NCI-H2171 (cell line): ENCODE measurements at regions not wholly inside any gene's neighbourhood (a gene's known extent, or its start where the extent isn't known, plus 50 kb on each side); places are given as distances from the start of the nearest gene placed in this dataset.

ENCODE experiments used
- DNase-seq: peaks from one replicate; lab custom pipeline; 2025; lab: John Stamatoyannopoulos, UW

DNA sequence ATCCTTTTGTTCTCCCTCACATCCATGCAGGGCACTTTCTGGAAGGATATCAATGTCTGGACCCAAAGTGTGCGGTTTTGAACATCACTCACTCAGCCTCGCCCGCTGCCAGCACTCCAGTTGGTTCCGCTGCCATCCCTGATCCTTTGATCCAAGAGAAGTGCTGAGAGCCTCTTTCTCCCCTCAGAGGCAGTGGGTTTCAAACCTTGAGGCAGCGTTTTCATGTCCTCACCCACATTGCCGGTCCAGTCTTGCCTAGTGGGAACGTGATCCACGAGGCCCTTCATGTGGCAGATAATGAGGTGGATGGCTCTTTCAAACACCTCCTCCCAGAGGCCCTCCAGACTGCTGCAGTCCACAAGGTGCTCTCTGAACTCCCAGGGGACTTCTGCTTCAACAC, 122.2 kb downstream of the ACTL8 start:
- DNase-seq, result no peak

- DNase-seq, result no peak
Measured at GRCh38 chr1:17877896-17878295, 122.8 kb downstream of the ACTL8 start.

DNA sequence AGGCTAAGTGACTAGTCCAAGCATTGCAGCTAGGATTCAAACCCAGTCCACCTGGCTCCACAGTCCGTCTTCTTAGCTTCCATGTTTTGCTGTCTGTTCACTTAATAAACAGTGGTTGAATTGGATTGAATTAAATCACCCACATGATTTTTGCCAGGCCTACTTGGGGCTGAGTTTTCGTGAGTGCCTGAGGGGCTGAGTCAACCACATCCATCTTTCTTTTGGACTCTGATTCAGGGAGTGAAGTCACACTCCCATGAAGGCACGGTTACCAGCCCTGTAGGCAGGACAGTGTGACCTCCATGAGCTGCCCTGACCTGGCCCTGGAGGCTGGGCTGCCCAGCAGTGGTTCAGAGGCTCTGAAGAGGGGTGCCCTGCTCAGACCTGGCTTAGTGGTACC, 123.7 kb downstream of the ACTL8 start:
- no peak for DNase-seq

DNA sequence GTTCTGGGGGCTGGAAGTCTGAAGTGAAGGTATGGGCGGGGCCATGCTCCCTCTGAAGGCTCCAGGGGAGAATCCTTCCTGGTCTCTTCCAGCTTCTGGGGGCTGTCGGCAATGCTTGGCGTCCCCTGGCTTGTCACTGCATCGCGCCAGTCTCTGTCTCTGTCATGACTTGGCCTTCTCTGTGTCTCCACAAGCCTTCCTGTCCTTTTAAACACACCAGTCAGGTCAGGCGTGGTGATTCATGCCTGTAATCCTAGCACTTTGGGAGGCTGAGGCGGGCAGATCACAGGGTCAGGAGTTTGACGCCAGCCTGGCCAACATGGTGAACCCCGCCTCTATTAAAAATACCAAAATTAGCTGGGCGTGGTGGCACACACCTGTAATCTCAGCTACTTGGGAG, 125.3 kb downstream of the ACTL8 start:
- DNase-seq, result no peak

DNA sequence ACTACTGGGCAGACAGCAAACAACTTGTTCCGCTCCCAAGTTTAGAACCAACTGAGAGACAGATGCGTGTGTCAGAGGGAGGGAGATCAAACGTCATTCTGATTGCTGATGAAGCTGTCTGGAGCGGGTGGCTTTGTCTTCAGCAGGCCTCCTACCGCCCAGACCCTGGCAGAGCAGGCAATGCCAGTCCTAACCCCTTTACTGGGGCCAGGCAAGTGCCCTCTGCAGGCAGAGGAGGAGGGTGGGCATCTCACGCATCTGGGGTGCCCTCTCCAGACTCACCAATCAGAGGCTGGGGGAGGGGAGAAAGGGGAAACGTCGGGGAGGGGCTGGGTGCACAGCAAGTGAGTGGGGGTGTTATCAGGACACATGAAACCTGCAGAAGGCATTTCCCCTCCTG, 126.6 kb downstream of the ACTL8 start:
- no peak for DNase-seq

GRCh38 chr1:17883136-17883535, 128.0 kb downstream of the ACTL8 start:
- no peak for DNase-seq

- no peak for DNase-seq
Measured at GRCh38 chr1:17883662-17884395, 128.7 kb downstream of the ACTL8 start.

DNA sequence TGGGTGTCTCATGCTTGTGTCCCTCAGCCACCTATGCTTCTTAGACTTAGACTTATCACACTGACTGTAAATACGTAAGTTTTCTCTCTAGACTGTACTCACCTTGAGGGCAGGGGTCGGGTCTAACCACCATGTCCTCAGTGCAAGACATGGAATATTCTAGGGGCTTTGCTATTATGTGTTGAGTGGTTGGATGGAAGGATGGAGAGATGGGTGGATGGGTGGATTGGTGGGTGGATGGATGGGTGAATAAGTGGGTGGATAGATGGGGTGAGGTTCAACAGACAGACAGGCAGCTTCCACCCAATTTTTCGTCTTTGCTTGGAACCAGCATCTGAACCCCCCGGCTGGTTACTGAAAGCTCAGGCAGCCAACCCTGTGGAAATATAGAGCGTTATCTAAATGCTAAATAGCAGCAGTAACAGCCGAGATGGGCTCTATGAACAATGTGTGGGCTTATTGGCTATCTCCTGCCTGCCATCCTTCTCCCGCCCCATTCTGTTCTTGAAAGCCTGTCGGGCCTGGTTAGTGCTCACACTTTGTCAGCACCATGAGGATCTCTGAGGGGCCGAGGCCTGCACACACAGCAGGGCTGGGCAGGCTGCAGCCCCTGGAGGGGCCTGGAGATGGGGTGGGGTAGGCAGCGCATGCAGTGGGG, 130.7 kb downstream of the ACTL8 start:
- no peak for DNase-seq

- DNase-seq, result no peak
Measured at GRCh38 chr1:17886386-17886785, 131.3 kb downstream of the ACTL8 start.

DNA sequence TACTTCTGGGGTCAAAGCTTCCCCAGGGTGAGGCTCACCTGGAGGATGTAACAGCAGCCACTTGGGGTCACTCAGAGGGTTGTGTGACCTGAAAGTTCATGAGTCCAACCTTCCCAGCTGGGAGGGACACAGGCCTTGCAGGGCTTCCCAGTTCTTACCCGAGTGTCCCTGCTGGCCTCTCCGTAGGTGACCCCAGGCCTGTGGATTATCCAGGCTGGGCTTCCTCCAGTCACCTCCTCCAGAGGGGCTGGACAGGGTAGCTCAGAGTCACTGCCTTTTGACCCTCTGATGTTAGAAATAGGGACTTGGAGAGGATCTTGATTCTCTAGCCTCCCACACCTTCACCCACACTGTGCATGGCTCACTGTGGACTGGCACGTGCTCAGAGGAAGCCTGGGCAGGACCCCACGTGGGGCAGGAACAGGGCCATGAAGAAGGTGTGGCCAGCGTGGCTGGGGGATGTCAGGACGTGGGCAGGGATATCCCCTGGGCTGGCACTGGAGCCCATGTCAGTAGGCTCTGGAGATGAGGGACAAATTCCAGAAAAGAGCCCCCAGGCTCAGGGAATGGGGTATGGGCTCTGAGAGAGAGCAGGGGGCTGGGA, 131.8 kb downstream of the ACTL8 start:
- DNase-seq, result no peak

GRCh38 chr1:17887661-17888371, 132.7 kb downstream of the ACTL8 start:
- DNase-seq, result no peak

DNA sequence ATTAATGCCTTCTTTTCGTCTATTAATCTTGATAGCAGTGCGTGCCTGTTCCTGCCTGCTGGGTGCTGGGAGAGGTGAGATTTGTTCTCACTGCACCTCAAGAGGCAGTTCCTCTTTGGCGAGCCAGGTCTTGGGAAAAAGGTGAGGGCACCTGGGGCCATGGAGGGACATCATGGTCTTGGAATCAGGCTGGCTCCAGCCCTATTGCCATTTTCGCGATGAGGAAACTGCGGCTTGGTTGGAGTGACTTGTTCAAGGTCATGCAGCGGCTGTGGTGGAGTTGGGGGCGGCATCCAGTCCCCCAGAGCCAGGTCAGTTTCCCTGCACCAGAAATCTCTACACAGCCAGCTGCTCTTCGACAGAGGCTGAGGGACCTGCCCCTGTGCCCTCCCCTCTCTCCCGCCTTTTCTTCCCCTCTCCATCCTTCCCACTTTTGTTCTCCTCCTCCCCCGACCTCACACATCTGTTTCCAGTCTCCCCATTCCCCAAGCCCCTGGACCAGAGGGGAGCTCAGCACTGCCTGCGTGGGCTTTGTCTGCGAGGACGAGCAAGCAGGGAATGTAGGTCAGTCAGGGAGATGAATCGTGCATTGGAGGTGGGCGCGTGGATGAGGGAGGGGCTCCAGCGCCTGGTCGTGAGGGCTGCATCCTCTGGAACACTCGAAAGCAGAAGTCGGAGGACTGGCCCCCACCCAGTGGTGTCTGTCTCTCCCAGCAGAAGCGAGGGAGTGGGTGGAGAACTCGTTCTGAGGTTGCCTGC, 135.1 kb downstream of the ACTL8 start:
- DNase-seq, result no peak

DNA sequence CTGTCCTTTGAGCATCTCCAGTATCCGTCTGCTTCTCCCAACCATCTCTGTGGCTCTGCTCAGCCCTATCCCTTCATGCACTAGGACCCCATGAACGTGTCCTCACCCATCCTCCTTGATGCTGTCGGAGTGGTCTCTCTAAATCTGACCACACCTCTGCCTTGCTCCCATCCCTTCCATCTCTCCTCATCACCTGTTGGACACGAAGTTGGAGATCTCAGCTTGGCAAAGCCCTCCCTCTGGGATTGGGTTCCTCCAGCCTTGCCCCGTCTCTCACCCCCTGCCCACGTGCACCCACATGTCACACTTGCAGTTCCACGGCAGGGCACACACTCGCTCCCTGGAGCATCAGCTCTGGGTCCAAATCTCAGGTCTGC, 135.7 kb downstream of the ACTL8 start:
- DNase-seq, result no peak

GRCh38 chr1:17891205-17892110, 136.3 kb downstream of the ACTL8 start:
- DNase-seq, result no peak

- DNase-seq, result peak; percentile 64
Measured at GRCh38 chr1:17892225-17892624, 137.1 kb downstream of the ACTL8 start.

GRCh38 chr1:17892851-17893250, 137.7 kb downstream of the ACTL8 start:
- DNase-seq, result no peak

DNA sequence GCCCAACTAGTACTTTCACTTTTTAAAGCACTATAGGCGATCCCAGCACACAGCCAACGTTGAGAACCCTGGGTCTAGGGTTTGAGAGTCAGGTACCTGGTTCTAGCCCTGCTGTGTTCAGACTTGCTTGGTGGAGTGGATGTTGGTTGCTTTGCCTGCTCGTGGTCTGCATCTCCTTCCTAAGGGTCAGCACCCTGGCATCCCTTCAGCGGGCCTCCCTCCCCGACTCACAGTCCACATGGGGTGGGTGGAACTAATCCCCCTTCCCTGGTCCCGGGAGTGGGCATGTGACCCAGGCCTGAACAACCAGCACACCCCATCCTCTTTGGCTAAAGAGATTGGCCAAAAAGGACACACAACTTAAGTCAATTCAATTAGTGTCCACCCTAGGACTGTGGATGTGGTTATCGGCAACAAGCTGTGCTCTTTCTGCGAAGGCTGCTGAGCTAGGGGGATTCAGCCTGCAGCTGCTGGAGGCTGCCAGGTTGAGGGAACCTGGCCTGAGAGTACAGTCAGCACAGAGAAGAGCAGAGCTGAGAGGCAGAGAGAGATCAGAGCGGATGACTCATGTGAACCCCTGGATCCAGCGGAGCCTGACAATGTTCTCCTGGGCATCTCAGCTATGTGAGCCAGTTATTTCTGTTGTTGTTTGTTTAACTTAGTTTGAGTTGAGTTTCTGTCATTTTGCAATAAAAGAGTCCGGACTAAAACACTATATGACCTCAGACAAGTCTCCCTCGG, 138.9 kb downstream of the ACTL8 start:
- DNase-seq, result no peak

DNA sequence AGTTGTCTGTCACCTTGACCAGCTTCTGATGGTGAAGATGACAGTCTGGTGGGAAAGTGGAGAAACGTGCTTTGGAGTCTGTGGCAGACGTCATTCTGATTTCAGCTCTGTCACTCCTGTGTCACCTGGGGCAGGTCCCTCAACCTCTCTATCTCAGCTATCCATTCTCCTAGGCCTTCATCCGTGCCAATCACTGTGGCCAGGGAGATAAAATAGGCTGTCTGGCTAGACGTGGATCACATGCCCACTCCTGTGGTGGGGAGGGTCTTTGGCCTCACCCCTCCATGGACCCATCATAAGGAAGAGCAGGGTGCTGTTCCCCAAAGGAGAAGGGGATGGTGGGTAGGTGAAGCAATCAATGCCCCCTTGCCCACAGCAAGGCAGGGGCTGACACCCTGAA, 140.3 kb downstream of the ACTL8 start:
- no peak for DNase-seq

DNA sequence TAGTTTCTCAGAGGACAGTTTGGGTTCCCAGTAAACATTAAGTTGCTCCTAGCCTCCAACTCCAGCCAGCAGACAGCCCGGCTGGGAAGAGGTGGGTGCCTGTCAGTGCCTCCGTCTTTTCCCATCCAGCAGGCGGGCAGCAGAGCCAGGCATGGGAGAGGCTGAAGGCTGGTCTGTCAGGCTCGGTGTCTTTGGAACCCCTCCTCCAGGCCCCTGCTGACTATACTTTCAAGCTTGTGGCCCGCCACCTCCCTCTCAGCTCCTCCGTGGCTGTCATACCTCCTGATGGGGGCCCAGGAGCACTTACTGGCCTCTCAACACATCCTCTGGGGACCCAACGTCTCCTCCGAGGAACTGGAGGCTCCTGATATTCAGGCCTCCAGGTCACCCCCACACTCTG, 140.9 kb downstream of the ACTL8 start:
- DNase-seq, result no peak

DNA sequence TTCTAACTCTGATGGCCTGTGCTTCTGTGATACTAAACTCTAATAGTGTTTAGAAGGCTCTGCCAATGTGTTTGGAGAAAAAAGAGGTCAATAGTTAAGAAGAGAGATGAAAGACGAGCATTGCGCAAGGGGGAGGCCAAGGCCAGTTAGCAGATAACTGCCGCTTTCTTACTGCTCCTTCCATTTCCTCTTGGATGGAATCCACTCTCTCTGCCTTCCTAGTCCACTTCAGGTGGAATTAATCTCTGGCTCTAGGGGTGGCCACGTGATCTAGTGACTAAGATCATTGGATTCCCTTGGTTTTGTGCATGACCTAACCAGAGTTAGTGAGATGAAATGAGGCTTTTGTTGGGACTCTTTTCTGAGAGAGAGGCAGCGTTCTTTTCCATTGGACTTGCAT, 148.3 kb downstream of the ACTL8 start:
- no peak for DNase-seq
